ENCODE measurements at regions not wholly inside any gene's neighbourhood (a gene's known extent, or its start where the extent isn't known, plus 50 kb on each side); places are given as distances from the start of the nearest gene placed in this dataset.

DNA sequence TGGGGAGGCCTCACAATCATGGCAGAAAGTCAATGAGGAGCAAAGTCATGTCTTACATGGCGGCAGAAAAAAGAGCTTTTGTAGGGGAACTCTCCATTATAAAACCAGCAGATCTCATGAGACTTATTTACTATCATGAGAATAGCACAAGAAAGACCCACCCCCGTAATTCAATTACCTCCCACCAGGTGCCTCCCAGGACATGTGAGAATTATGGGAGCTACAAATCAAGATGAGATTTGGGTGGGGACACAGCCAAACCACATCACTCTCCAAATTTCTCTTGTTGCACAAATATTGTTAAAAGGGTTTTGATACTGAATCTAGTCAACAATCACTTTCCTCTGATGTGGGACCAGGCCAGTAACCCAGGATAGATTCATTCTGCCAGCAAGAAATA, 1176.1 kb downstream of the CDH9 start:
- ChIA-PET CTCF (no interaction called here), POLR2A (no interaction called here)
- no peaks in the 10 kb centered on the region for H3K36me3 ChIP-seq (ENCODE audit: control insufficient read depth in 2 of 2, extremely low read depth in 1 of 2, insufficient read depth in 2 of 2, low read length in 2 of 2)
- H3K4me3 ChIP-seq (replicated peaks in 1 of 3; ENCODE audit: insufficient read depth in 1 of 3, low read depth in 1 of 3, low read length in 3 of 3) = no peak overlapping the region
- DNase-seq (ENCODE audit: low read depth, low spot score) = no peak
- H3K9me1 ChIP-seq (replicated peaks; ENCODE audit: control insufficient read depth, extremely low read depth, insufficient read depth, low read length) = no peaks in the 10 kb centered on the region
- no peak overlapping the region for H3K9ac ChIP-seq (replicated peaks; ENCODE audit: extremely low read depth, insufficient read depth, low read length)
- no peak overlapping the region for H3K4me2 ChIP-seq (ENCODE audit: insufficient read depth, low read length)
- FAIRE-seq = no peak
- no peaks in the 10 kb centered on the region for H3K79me2 ChIP-seq (ENCODE audit: control insufficient read depth, insufficient read depth, low read length)
- no peak overlapping the region for H2AFZ ChIP-seq (ENCODE audit: low read depth, low read length)
- no peaks in the 10 kb centered on the region for H3K27me3 ChIP-seq (ENCODE audit: control insufficient read depth in 2 of 2, insufficient read depth in 2 of 2, low read length in 2 of 2)
- no TSS peak for BruUV-seq (replicated peaks)
- H3K9me3 ChIP-seq (replicated peaks; ENCODE audit: control insufficient read depth, insufficient read depth, low read length) = peaks cover 4% of the 10 kb centered on the region
- no peaks in the 10 kb centered on the region for H4K20me1 ChIP-seq (replicated peaks; ENCODE audit: control insufficient read depth, extremely low read depth, insufficient read depth, low read length)
- no peak overlapping the region for H3K27ac ChIP-seq (ENCODE audit: insufficient read depth, low read depth, low read length)
- TF ChIP-seq JUN (IDR thresholded peaks at IDR 0.05; ENCODE audit: borderline replicate concordance, insufficient read depth, insufficient read length, low read depth) (no peak), EZH2 (IDR thresholded peaks at IDR 0.05; ENCODE audit: borderline replicate concordance, low read depth, low read length, severe bottlenecking) (no peak), POLR2A (IDR thresholded peaks at IDR 0.05; ENCODE audit: low read depth, low read length) (no peak), POLR2AphosphoS5 (IDR thresholded peaks at IDR 0.05; ENCODE audit: insufficient read depth, low read depth, low read length) (no peak), CTCF (IDR thresholded peaks at IDR 0.05; ENCODE audit: extremely low read depth in 1 of 2, insufficient read depth in 1 of 2, low read depth in 1 of 2, low read length in 2 of 2) (no peak), GATA2 (IDR thresholded peaks at IDR 0.05; ENCODE audit: insufficient read depth, insufficient read length, low read depth, low read length) (no peak), MAX (IDR thresholded peaks at IDR 0.05; ENCODE audit: insufficient read depth, insufficient read length) (no peak), FOS (IDR thresholded peaks at IDR 0.05; ENCODE audit: borderline replicate concordance, insufficient read depth, low read length) (no peak), MYC (IDR thresholded peaks at IDR 0.05; ENCODE audit: low read depth, low read length) (no peak)
- intact Hi-C loops (cut with micrococcal nuclease) = no loop called here
- dilution Hi-C loops (cut with MboI; ENCODE audit: extremely low pct_ligation_motif_present, low sequenced_read_pairs) = no loop called here
- no peaks in the 10 kb centered on the region for H3K4me1 ChIP-seq (ENCODE audit: control insufficient read depth, extremely low read depth, insufficient read depth, low read length)
